ENCODE measurements at regions not wholly inside any gene's neighbourhood (a gene's known extent, or its start where the extent isn't known, plus 50 kb on each side); places are given as distances from the start of the nearest gene placed in this dataset.
"Not testable (repeated sequence)": the region's sequence is repeated elsewhere in the genome, so short reads cannot be mapped to it uniquely, and the experiment has no call there.

DNA sequence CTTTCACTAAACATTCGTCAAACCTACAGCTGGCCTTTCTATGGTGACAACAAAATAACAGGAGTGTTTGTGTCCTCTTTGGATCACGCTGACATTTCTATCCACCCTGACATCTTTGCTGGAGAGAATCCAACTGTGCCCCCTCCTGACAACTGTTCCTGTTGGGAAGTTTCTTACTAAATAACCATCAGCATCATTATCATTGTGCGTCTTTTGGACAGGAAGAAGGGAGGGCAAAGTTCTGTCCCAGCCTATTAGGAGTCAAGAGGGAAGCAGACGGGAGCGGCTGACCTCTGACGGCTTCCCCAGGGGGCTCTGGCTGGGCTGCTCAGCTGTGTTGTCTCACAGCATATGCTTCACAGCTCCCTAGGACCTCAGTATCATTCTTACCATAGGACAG, 195.9 kb upstream of the SULF2 start:
- CTCF ChIA-PET, result no interaction called here
- no peak overlapping the region for H3K4me3 Mint-ChIP-seq
- no peak for ATAC-seq
- H3K36me3 Mint-ChIP-seq, result no peaks in the 10 kb centered on the region
- no peak overlapping the region for H3K27ac Mint-ChIP-seq
- H3K9me3 Mint-ChIP-seq, result peaks cover 18% of the 10 kb centered on the region
- H3K4me1 Mint-ChIP-seq, result peaks cover 18% of the 10 kb centered on the region
- TF ChIP-seq NR3C1 (CRISPR knock-in tag; conservative IDR thresholded peaks at IDR 0.05; ENCODE audit: low read depth) (no peak), SOX15 (CRISPR knock-in tag; IDR thresholded peaks at IDR 0.05) (no peak)
- POLR2A ChIA-PET, result no interaction called here
- no peak for DNase-seq (ENCODE audit: low spot score)
- peaks cover 3% of the 10 kb centered on the region; the same call in 1 of the 2 replicates for H3K27me3 Mint-ChIP-seq (ENCODE audit: low read depth)

- Mint-ChIP-seq H3K4me3 (no peak overlapping the region), H3K27ac (no peak overlapping the region), H3K4me1 (peaks cover 18% of the 10 kb centered on the region), H3K27me3 (ENCODE audit: low read depth) (peaks cover 3% of the 10 kb centered on the region; the same call in 1 of the 2 replicates), H3K36me3 (no peaks in the 10 kb centered on the region), H3K9me3 (peaks cover 14% of the 10 kb centered on the region)
- POLR2A ChIA-PET, result no interaction called here
- DNase-seq (ENCODE audit: low spot score) (no peak), ATAC-seq (no peak)
- CTCF ChIA-PET, result no interaction called here
- TF ChIP-seq AFF4 (CRISPR knock-in tag; IDR thresholded peaks at IDR 0.05; ENCODE audit: borderline replicate concordance) (no peak), USF1 (CRISPR knock-in tag; IDR thresholded peaks at IDR 0.05) (no peak), NR1H2 (CRISPR knock-in tag; IDR thresholded peaks at IDR 0.05) (no peak), FOXJ3 (CRISPR knock-in tag; IDR thresholded peaks at IDR 0.05; ENCODE audit: borderline replicate concordance) (no peak)
Observed at GRCh38 chr20:47980336-47981177, 195.3 kb upstream of the SULF2 start.

DNA sequence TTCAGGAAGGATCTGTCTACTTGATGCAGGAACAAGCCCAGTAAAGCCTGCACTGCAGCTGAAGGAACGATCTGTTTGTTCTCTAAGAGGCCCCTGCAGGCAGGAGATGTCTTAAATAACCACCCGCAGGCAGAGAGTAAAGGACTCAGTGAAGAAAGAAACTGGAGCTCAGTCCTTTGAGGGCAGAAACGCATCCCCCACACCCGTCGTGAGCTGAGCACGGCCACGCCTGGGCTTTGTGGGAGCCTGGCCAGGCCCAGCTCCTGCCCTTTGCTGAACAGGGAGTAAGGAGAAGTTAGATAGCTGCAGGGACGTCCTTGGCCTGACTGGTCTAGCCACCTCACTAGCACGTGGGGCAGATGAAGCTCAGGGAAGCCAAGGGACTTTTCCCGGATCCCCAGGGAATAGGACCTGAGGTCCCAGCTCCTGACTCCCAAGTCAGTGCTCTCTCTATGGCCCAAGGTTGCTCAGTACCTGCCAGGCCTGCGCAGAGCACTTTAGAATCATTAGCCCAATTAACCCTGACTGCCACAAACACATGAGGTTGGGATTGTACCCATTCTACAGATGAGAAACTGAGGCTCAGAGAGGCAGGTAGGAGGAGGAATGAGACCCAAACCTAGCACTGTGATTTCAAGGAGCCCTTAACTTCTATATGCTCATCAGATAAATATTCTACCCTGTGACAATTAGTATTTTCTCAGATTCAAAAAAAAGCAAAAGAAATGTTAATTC, 194.2 kb upstream of the SULF2 start:
- CTCF ChIA-PET; H3K9me3 Mint-ChIP-seq; POLR2A ChIA-PET; H3K27me3 Mint-ChIP-seq (ENCODE audit: low read depth); DNase-seq (ENCODE audit: low spot score); H3K4me3 Mint-ChIP-seq; H3K36me3 Mint-ChIP-seq: not testable (repeated sequence)
- peaks cover 16% of the 10 kb centered on the region for H3K4me1 Mint-ChIP-seq
- H3K27ac Mint-ChIP-seq, result peak overlapping the region; percentile 35; the same call in 1 of the 2 replicates
- ATAC-seq, result peak; percentile 74

GRCh38 chr20:47978428-47979120, 193.3 kb upstream of the SULF2 start:
- CTCF ChIA-PET; H3K9me3 Mint-ChIP-seq; H3K36me3 Mint-ChIP-seq; H3K27me3 Mint-ChIP-seq (ENCODE audit: low read depth); POLR2A ChIA-PET; H3K4me3 Mint-ChIP-seq; ATAC-seq; DNase-seq (ENCODE audit: low spot score): not testable (repeated sequence)
- Mint-ChIP-seq H3K27ac (peak overlapping the region; percentile 35; the same call in 1 of the 2 replicates), H3K4me1 (peaks cover 21% of the 10 kb centered on the region)

GRCh38 chr20:47977789-47978252, 192.5 kb upstream of the SULF2 start:
- H3K36me3 Mint-ChIP-seq; H3K4me3 Mint-ChIP-seq; CTCF ChIA-PET; POLR2A ChIA-PET; H3K9me3 Mint-ChIP-seq; DNase-seq (ENCODE audit: low spot score); H3K27me3 Mint-ChIP-seq (ENCODE audit: low read depth); ATAC-seq: not testable (repeated sequence)
- Mint-ChIP-seq H3K27ac (peak overlapping the region; percentile 14; the same call in 1 of the 2 replicates), H3K4me1 (peaks cover 29% of the 10 kb centered on the region)

GRCh38 chr20:47977017-47977788, 191.9 kb upstream of the SULF2 start:
- H3K9me3 Mint-ChIP-seq; ATAC-seq; H3K36me3 Mint-ChIP-seq; CTCF ChIA-PET; POLR2A ChIA-PET; H3K4me3 Mint-ChIP-seq; H3K27me3 Mint-ChIP-seq (ENCODE audit: low read depth); DNase-seq (ENCODE audit: low spot score): not testable (repeated sequence)
- peaks cover 35% of the 10 kb centered on the region for H3K4me1 Mint-ChIP-seq
- peak overlapping the region; percentile 14; the same call in 1 of the 2 replicates for H3K27ac Mint-ChIP-seq
